ENCODE measurements at regions not wholly inside any gene's neighbourhood (a gene's known extent, or its start where the extent isn't known, plus 50 kb on each side); places are given as distances from the start of the nearest gene placed in this dataset.

DNA sequence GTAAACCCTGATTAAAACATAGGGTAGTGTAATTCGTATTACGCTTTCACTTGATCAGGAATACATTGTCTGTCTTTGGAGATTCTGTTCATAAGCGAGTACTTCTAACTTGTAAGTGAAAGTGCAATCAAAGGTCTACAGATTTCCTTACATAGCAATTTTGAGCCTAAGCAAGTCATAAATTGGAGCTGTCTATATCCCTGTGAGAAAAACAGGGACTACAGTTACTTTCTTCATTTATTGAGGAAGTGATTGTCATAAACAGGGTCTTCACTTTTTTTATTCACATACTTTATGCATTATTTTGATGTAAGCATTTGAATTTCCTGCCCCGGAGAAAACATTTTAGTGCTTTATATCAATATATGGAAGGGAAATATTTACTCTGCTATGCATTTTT, 670.4 kb downstream of the CBLN2 start (continued):
- TF ChIP-seq CTCF (IDR thresholded peaks at IDR 0.05) (no peak), NR3C1 (IDR thresholded peaks at IDR 0.05) (no peak)

DNA sequence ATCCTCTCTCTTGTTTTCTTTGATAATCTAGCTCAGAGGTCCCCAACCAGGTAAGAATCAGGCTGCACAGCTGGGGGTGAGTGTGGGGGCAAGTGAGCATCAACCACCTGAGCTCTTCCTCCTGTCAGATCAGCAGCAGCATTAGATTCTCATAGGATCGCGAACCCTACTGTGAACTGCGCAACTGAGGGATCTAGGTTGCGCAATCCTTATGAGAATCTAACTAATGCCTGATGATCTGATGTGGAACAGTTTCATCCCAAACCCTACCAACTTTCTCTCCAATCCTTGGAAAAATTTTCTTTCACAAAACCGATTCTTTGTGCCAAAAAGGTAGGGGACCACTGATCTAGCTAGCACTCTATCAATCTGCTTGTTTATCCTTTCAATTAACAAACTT, 678.3 kb downstream of the CBLN2 start:
- CTCF ChIA-PET, result no interaction called here
- no peak overlapping the region for H3K27ac ChIP-seq
- no peak for DNase-seq (ENCODE audit: low read depth in 1 of 2, low spot score in 1 of 2)
- no peaks in the 10 kb centered on the region for H3K4me1 ChIP-seq
- ATAC-seq, result no peak
- POLR2A ChIA-PET, result no interaction called here
- WGBS (ENCODE audit: missing lambda C conversion rate), result 60% methylated on average over 5 of the region's 5 CpGs
- H3K4me3 ChIP-seq, result no peak overlapping the region
- no peak overlapping the region for H3K4me2 ChIP-seq
- no peak for FAIRE-seq
- no peaks in the 10 kb centered on the region for H3K9me3 ChIP-seq
- TF ChIP-seq CEBPB (IDR thresholded peaks at IDR 0.05) (peak in 1 of 2 experiments; percentile 46; a peak in 1 of 4 replicates), POLR2AphosphoS2 (conservative IDR thresholded peaks at IDR 0.05; ENCODE audit: low read length) (no peak)

DNA sequence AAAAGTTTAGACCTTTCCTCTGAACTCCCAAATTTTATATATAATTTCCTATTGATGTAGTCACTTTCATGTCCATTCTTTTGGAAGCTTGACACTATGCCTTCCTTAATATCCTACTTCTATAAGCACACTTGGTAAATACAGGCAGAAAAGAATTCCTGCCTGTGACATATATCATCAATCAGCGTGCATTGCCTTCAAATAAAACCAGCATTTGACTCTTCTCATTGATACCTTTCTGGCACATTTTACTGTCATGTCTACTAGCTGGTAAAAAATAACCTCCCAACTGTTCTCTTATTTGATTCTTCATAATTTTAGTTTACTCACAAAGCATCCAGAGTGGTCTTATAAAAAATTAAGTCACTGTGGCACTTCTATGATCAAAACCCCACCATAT, 693.5 kb downstream of the CBLN2 start:
- Histone ChIP-seq H3K4me3 (no peak overlapping the region), H3K9me3 (no peaks in the 10 kb centered on the region), H3K27ac (no peak overlapping the region), H3K4me1 (no peaks in the 10 kb centered on the region), H3K4me2 (no peak overlapping the region)
- no peak for TF ChIP-seq TP53 (CRISPR knock-in tag; IDR thresholded peaks at IDR 0.05)
- ChIA-PET CTCF (no interaction called here), POLR2A (no interaction called here)
- no peak for ATAC-seq
- FAIRE-seq, result no peak
- WGBS (ENCODE audit: missing lambda C conversion rate), result 0% methylated on average over 1 of the region's 1 CpG
- no peak for DNase-seq (ENCODE audit: low read depth in 1 of 2, low spot score in 1 of 2)

DNA sequence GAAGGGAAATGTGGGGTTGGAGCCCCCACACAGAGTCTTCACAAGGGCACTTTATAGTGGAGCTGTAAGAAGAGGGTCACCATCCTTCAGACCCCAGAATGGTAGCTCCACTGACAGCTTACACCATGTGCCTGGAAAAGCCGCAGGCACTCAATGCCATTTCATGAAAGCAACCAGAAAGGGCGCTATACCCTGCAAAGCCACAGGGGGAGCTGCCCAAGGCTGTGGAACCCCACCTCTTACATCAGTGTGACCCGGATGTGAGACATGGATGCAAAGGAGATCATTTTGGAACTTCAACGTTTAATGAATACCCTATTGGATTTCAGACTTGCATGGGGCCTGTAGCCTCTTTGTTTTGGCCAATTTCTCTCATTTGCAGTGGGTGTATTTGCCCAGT, 694.7 kb downstream of the CBLN2 start:
- ATAC-seq (no peak), FAIRE-seq (no peak), DNase-seq (ENCODE audit: low read depth in 1 of 2, low spot score in 1 of 2) (peak in 1 of 2 experiments; percentile 1)
- H3K9me3 ChIP-seq, result no peaks in the 10 kb centered on the region
- WGBS (ENCODE audit: missing lambda C conversion rate), result 20% methylated on average over 2 of the region's 4 CpGs
- no peaks in the 10 kb centered on the region for H3K4me1 ChIP-seq
- H3K4me2 ChIP-seq, result no peak overlapping the region
- ChIA-PET POLR2A (no interaction called here), CTCF (no interaction called here)
- no peak for TF ChIP-seq ELK1 (IDR thresholded peaks at IDR 0.05; ENCODE audit: low read depth, low read length)
- no peak for TF ChIP-seq NFE2L2 (conservative IDR thresholded peaks at IDR 0.05; ENCODE audit: low read length)
- no peak for TF ChIP-seq FOXS1 (CRISPR knock-in tag; IDR thresholded peaks at IDR 0.05)
- no peak for TF ChIP-seq ZSCAN20 (CRISPR knock-in tag; IDR thresholded peaks at IDR 0.05)
- no peak for TF ChIP-seq BHLHE40 (IDR thresholded peaks at IDR 0.05; ENCODE audit: low read depth, low read length)
- TF ChIP-seq MAFK (IDR thresholded peaks at IDR 0.05; ENCODE audit: partially characterized antibody), result no peak
- no peak for TF ChIP-seq KDM1A (IDR thresholded peaks at IDR 0.05; ENCODE audit: low read depth)
- no peak for TF ChIP-seq ZNF302 (CRISPR knock-in tag; IDR thresholded peaks at IDR 0.05)
- no peak for TF ChIP-seq RAD21 (conservative IDR thresholded peaks at IDR 0.05 in 1 of 2, IDR thresholded peaks at IDR 0.05 in 1 of 2)
- TF ChIP-seq, protein P1, sequence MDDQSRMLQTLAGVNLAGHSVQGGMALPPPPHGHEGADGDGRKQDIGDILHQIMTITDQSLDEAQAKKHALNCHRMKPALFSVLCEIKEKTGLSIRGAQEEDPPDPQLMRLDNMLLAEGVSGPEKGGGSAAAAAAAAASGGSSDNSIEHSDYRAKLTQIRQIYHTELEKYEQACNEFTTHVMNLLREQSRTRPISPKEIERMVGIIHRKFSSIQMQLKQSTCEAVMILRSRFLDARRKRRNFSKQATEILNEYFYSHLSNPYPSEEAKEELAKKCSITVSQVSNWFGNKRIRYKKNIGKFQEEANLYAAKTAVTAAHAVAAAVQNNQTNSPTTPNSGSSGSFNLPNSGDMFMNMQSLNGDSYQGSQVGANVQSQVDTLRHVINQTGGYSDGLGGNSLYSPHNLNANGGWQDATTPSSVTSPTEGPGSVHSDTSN (IDR thresholded peaks at IDR 0.05), result no peak
- TF ChIP-seq EP300 (IDR thresholded peaks at IDR 0.05), result no peak
- TF ChIP-seq, protein P2, sequence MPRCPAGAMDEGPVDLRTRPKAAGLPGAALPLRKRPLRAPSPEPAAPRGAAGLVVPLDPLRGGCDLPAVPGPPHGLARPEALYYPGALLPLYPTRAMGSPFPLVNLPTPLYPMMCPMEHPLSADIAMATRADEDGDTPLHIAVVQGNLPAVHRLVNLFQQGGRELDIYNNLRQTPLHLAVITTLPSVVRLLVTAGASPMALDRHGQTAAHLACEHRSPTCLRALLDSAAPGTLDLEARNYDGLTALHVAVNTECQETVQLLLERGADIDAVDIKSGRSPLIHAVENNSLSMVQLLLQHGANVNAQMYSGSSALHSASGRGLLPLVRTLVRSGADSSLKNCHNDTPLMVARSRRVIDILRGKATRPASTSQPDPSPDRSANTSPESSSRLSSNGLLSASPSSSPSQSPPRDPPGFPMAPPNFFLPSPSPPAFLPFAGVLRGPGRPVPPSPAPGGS (IDR thresholded peaks at IDR 0.05), result no peak
- TF ChIP-seq RFX5 (IDR thresholded peaks at IDR 0.05), result no peak
- TF ChIP-seq EHMT2 (IDR thresholded peaks at IDR 0.05; ENCODE audit: low read depth), result no peak
- no peak for TF ChIP-seq CHD2 (IDR thresholded peaks at IDR 0.05; ENCODE audit: low read length, partially characterized antibody)
- no peak for TF ChIP-seq TP53 (CRISPR knock-in tag; IDR thresholded peaks at IDR 0.05)
- TF ChIP-seq NR3C1 (IDR thresholded peaks at IDR 0.05), result no peak
- TF ChIP-seq ESRRA (IDR thresholded peaks at IDR 0.05; ENCODE audit: borderline replicate concordance, low read length), result no peak
- TF ChIP-seq HEYL (CRISPR knock-in tag; IDR thresholded peaks at IDR 0.05), result no peak
- H3K27ac ChIP-seq, result no peak overlapping the region
- no peak overlapping the region for H3K4me3 ChIP-seq
